RWPE2 (cell line): ENCODE measurements at regions not wholly inside any gene's neighbourhood (a gene's known extent, or its start where the extent isn't known, plus 50 kb on each side); places are given as distances from the start of the nearest gene placed in this dataset.

Experiments
- ATAC-seq: fragments of 200-7000 bp; cut with Tn5 transposase; 3 replicates; pipeline ENCODE4 v1.9.1; 2021; ENCODE audit warnings: low read depth
- DNase-seq: peaks from one replicate; pipeline ENCODE4 v3.0.0-alpha.2; 2020; ENCODE audit warnings: low spot score
- H3K27ac ChIP-seq: fragments of 450-650 bp; 2 replicates; pipeline ENCODE4 v1.5.1; 2017; ENCODE audit warnings: mild to moderate bottlenecking; ENCODE audit not compliant: poor library complexity, severe bottlenecking
- H3K27me3 ChIP-seq: fragments of 250-450 bp; sonication (Bioruptor Pico); 2 replicates; pipeline ENCODE4 v1.5.1; 2021; ENCODE audit warnings: mild to moderate bottlenecking, moderate library complexity; ENCODE audit not compliant: insufficient read depth, poor library complexity, severe bottlenecking
- H3K36me3 ChIP-seq: fragments of 250-450 bp; sonication (Bioruptor Pico); 2 replicates; pipeline ENCODE4 v1.5.1; 2020; ENCODE audit warnings: low read depth, mild to moderate bottlenecking, moderate library complexity
- H3K4me1 ChIP-seq: fragments of 250-450 bp; sonication (Bioruptor Pico); 2 replicates; pipeline ENCODE4 v1.5.1; 2021; ENCODE audit warnings: mild to moderate bottlenecking, moderate library complexity; ENCODE audit not compliant: insufficient read depth, poor library complexity, severe bottlenecking
- H3K4me3 ChIP-seq: fragments of 250-450 bp; sonication (Bioruptor Pico); 2 replicates; pipeline ENCODE4 v1.5.1; 2021; ENCODE audit warnings: mild to moderate bottlenecking, moderate library complexity; ENCODE audit not compliant: severe bottlenecking
- H3K9me3 ChIP-seq: fragments of 250-450 bp; sonication (Bioruptor Pico); 2 replicates; pipeline ENCODE4 v1.5.1; 2021; ENCODE audit warnings: mild to moderate bottlenecking, moderate library complexity; ENCODE audit not compliant: severe bottlenecking
- TF ChIP-seq, protein P1 (sequence below): fragments of 450-650 bp; IDR thresholded peaks from one replicate; pipeline ENCODE4 v1.5.1; 2017; ENCODE audit warnings: mild to moderate bottlenecking, moderate library complexity; ENCODE audit not compliant: poor library complexity, severe bottlenecking

DNA sequence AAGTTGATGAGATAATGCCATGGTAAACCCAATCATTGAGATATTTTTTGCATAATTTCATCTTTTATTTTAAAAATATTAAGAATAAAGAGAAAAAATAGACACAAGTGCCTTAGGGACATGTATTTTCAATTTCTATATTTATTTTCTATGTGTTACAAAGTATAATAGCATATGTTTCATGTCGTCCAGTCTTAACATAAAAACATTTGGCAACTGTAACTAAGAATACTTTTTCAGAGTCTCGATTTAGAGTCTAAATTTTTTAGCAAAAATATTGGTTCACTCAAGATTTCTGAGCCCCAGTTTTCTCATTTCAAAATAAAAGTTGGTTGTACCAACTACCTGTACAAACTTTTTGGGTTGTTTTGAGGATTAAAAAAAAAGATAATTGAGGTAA, 511.4 kb upstream of the ZNF385D start:
- Histone ChIP-seq H3K4me1 (no peaks in the 10 kb centered on the region), H3K27me3 (no peaks in the 10 kb centered on the region), H3K9me3 (no peaks in the 10 kb centered on the region), H3K4me3 (no peak overlapping the region), H3K27ac (peak overlapping the region; percentile 12), H3K36me3 (no peaks in the 10 kb centered on the region)
- no peak for ATAC-seq
- no peak for DNase-seq
- TF ChIP-seq, protein P1, sequence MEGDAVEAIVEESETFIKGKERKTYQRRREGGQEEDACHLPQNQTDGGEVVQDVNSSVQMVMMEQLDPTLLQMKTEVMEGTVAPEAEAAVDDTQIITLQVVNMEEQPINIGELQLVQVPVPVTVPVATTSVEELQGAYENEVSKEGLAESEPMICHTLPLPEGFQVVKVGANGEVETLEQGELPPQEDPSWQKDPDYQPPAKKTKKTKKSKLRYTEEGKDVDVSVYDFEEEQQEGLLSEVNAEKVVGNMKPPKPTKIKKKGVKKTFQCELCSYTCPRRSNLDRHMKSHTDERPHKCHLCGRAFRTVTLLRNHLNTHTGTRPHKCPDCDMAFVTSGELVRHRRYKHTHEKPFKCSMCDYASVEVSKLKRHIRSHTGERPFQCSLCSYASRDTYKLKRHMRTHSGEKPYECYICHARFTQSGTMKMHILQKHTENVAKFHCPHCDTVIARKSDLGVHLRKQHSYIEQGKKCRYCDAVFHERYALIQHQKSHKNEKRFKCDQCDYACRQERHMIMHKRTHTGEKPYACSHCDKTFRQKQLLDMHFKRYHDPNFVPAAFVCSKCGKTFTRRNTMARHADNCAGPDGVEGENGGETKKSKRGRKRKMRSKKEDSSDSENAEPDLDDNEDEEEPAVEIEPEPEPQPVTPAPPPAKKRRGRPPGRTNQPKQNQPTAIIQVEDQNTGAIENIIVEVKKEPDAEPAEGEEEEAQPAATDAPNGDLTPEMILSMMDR = no peak

DNA sequence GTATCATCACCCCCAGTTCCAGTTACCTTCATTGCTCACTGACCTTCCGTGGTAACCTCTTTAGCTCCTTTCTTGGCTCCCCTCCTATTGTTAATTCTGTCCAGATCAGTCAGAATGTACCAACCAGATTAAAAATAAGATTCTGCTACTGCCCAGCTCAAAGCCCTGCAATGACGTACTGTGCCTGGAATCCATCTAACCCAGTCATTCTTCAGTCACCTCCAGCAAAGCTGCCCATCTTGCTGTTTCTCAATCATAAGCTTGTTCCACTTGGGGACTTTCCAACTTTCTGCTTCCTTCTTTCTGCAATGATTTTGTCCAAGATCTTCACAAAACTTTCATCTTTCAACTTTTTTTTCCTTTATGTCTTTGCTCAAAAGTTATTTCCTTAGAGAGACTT, 512.0 kb upstream of the ZNF385D start:
- no peaks in the 10 kb centered on the region for H3K27me3 ChIP-seq
- H3K4me1 ChIP-seq = no peaks in the 10 kb centered on the region
- ATAC-seq = peak; percentile 93
- peak; percentile 28 for DNase-seq
- no peaks in the 10 kb centered on the region for H3K36me3 ChIP-seq
- H3K4me3 ChIP-seq = no peak overlapping the region
- TF ChIP-seq, protein P1 = no peak
- H3K9me3 ChIP-seq = no peaks in the 10 kb centered on the region
- peak overlapping the region; percentile 12 for H3K27ac ChIP-seq

DNA sequence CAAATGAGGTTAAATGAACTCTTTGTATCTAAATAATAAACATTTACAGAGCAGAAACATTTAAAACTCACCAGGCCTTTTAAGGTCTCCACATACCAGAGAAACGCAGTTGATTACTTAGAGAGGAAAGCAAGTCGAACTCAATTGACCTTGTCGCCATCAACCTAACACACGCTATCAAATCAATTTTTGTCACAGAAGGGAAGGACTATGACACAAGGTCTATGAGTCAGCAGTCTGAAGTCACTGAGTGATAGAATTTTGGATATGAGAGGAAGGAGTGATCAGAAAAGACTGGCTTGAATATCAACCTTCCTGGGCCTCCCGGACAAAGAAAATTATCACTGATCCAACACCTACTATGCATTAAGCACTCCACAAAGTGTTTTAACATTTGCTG, 514.4 kb upstream of the ZNF385D start:
- TF ChIP-seq, protein P1 = no peak
- H3K27ac ChIP-seq = no peak overlapping the region
- ATAC-seq = no peak
- no peaks in the 10 kb centered on the region for H3K4me1 ChIP-seq
- H3K4me3 ChIP-seq = no peak overlapping the region
- no peaks in the 10 kb centered on the region for H3K27me3 ChIP-seq
- no peak for DNase-seq
- H3K36me3 ChIP-seq = no peaks in the 10 kb centered on the region
- no peaks in the 10 kb centered on the region for H3K9me3 ChIP-seq

DNA sequence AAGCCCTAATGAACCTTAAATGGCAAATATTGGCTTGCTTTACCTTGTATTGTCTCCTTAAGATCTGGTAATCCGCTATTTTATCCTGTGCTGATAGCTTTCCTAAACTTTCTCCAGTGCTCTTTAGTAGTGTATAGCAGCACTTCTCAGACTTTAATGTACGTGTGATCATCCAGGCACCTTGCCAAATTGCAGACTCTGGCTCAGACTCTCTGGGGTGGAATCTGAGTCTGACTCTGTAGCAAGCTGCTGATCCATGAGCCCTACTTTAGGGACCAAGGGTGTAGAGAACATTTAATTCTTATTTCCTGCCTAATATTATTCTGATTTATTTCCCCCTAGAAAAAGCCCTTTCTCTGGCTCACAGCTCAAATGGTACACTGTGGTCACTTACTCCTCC, 518.8 kb upstream of the ZNF385D start:
- H3K27ac ChIP-seq = no peak overlapping the region
- H3K9me3 ChIP-seq = no peaks in the 10 kb centered on the region
- DNase-seq = no peak
- H3K27me3 ChIP-seq = no peaks in the 10 kb centered on the region
- H3K36me3 ChIP-seq = no peaks in the 10 kb centered on the region
- no peaks in the 10 kb centered on the region for H3K4me1 ChIP-seq
- H3K4me3 ChIP-seq = no peak overlapping the region
- TF ChIP-seq, protein P1 = no peak
- ATAC-seq = peak; percentile 59; the same call in 2 of the 3 replicates

DNA sequence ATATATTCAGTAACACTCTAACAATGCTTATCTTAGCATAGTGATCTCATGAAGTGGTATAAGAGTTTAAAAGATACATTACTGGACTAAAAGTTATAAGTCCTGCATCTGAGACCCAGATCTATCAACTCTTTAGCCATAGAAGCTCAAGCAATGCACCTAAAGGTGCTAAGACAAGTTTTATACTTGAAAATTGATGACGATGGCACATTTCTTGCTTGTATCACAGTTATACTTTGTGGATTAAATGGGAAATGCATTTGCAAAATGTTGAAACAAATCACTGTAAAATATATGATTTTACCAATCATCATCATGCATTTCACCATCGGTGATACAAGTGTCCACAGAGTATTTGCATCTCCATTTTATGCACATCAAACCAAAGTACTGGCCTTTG, 525.3 kb upstream of the ZNF385D start:
- no peak for DNase-seq
- Histone ChIP-seq H3K36me3 (no peaks in the 10 kb centered on the region), H3K27me3 (no peaks in the 10 kb centered on the region), H3K4me3 (no peak overlapping the region), H3K27ac (no peak overlapping the region), H3K9me3 (no peaks in the 10 kb centered on the region), H3K4me1 (no peaks in the 10 kb centered on the region)
- TF ChIP-seq, protein P1 = no peak
- ATAC-seq = no peak
